ENCODE measurements at regions not wholly inside any gene's neighbourhood (a gene's known extent, or its start where the extent isn't known, plus 50 kb on each side); places are given as distances from the start of the nearest gene placed in this dataset.

GRCh38 chr12:16088421-16088820, 177.3 kb downstream of the DERA start:
- DNase-seq (ENCODE audit: low read depth, low spot score) (no peak), FAIRE-seq (no peak)
- no peaks in the 10 kb centered on the region for H3K4me1 ChIP-seq (ENCODE audit: control insufficient read depth, extremely low read depth, insufficient read depth, low read length)
- no peaks in the 10 kb centered on the region for H3K9me3 ChIP-seq (replicated peaks; ENCODE audit: control insufficient read depth, insufficient read depth, low read length)
- no peaks in the 10 kb centered on the region for H4K20me1 ChIP-seq (replicated peaks; ENCODE audit: control insufficient read depth, extremely low read depth, insufficient read depth, low read length)
- dilution Hi-C loops (cut with MboI; ENCODE audit: extremely low pct_ligation_motif_present, low sequenced_read_pairs) (no loop called here), intact Hi-C loops (cut with micrococcal nuclease) (no loop called here)
- H3K36me3 ChIP-seq (ENCODE audit: control insufficient read depth in 2 of 2, extremely low read depth in 1 of 2, insufficient read depth in 2 of 2, low read length in 2 of 2) = no peaks in the 10 kb centered on the region
- H3K4me2 ChIP-seq (ENCODE audit: insufficient read depth, low read length) = no peak overlapping the region
- no peak overlapping the region for H2AFZ ChIP-seq (ENCODE audit: low read depth, low read length)
- no peak overlapping the region for H3K4me3 ChIP-seq (replicated peaks in 1 of 3; ENCODE audit: insufficient read depth in 1 of 3, low read depth in 1 of 3, low read length in 3 of 3)
- H3K9me1 ChIP-seq (replicated peaks; ENCODE audit: control insufficient read depth, extremely low read depth, insufficient read depth, low read length) = no peaks in the 10 kb centered on the region
- ChIA-PET POLR2A (no interaction called here), CTCF (interaction anchor here (0.8 kb wide), 1 partner anchor 7 kb away, joined by 3 read pairs; no protein-coding TSS in a partner anchor)
- TF ChIP-seq FOS (IDR thresholded peaks at IDR 0.05; ENCODE audit: borderline replicate concordance, insufficient read depth, low read length) (no peak), EZH2 (IDR thresholded peaks at IDR 0.05; ENCODE audit: borderline replicate concordance, low read depth, low read length, severe bottlenecking) (no peak), POLR2AphosphoS5 (IDR thresholded peaks at IDR 0.05; ENCODE audit: insufficient read depth, low read depth, low read length) (no peak), GATA2 (IDR thresholded peaks at IDR 0.05; ENCODE audit: insufficient read depth, insufficient read length, low read depth, low read length) (no peak), JUN (IDR thresholded peaks at IDR 0.05; ENCODE audit: borderline replicate concordance, insufficient read depth, insufficient read length, low read depth) (no peak), POLR2A (IDR thresholded peaks at IDR 0.05; ENCODE audit: low read depth, low read length) (no peak), CTCF (IDR thresholded peaks at IDR 0.05; ENCODE audit: extremely low read depth in 1 of 2, insufficient read depth in 1 of 2, low read depth in 1 of 2, low read length in 2 of 2) (no peak), MYC (IDR thresholded peaks at IDR 0.05; ENCODE audit: low read depth, low read length) (no peak)
- TF ChIP-seq, protein P1, sequence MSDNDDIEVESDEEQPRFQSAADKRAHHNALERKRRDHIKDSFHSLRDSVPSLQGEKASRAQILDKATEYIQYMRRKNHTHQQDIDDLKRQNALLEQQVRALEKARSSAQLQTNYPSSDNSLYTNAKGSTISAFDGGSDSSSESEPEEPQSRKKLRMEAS (IDR thresholded peaks at IDR 0.05; ENCODE audit: insufficient read depth, insufficient read length) = no peak
- no peaks in the 10 kb centered on the region for H3K79me2 ChIP-seq (ENCODE audit: control insufficient read depth, insufficient read depth, low read length)
- no peak overlapping the region for H3K27ac ChIP-seq (ENCODE audit: insufficient read depth, low read depth, low read length)
- no peaks in the 10 kb centered on the region for H3K27me3 ChIP-seq (ENCODE audit: control insufficient read depth in 2 of 2, insufficient read depth in 2 of 2, low read length in 2 of 2)
- H3K9ac ChIP-seq (replicated peaks; ENCODE audit: extremely low read depth, insufficient read depth, low read length) = no peak overlapping the region
- BruUV-seq (replicated peaks) = no TSS peak
